ENCODE measurements at regions not wholly inside any gene's neighbourhood (a gene's known extent, or its start where the extent isn't known, plus 50 kb on each side); places are given as distances from the start of the nearest gene placed in this dataset.
A peak's percentile ranks its signal among the peaks of the same experiment; 100 is the strongest.
"Not testable (repeated sequence)": the region's sequence is repeated elsewhere in the genome, so short reads cannot be mapped to it uniquely, and the experiment has no call there.

GRCh38 chr13:80873589-80873988 lies 532.7 kb upstream of the SPRY2 start:
- Histone ChIP-seq H3K27me3 (ENCODE audit: insufficient read depth, poor library complexity, severe bottlenecking) (no peaks in the 10 kb centered on the region), H3K4me1 (ENCODE audit: insufficient read depth, poor library complexity, severe bottlenecking) (peaks cover 5% of the 10 kb centered on the region), H3K4me3 (ENCODE audit: severe bottlenecking) (no peak overlapping the region), H3K9me3 (ENCODE audit: severe bottlenecking) (no peaks in the 10 kb centered on the region), H3K27ac (ENCODE audit: poor library complexity, severe bottlenecking) (no peak overlapping the region), H3K36me3 (ENCODE audit: low read depth) (no peaks in the 10 kb centered on the region)
- TF ChIP-seq, protein P1, sequence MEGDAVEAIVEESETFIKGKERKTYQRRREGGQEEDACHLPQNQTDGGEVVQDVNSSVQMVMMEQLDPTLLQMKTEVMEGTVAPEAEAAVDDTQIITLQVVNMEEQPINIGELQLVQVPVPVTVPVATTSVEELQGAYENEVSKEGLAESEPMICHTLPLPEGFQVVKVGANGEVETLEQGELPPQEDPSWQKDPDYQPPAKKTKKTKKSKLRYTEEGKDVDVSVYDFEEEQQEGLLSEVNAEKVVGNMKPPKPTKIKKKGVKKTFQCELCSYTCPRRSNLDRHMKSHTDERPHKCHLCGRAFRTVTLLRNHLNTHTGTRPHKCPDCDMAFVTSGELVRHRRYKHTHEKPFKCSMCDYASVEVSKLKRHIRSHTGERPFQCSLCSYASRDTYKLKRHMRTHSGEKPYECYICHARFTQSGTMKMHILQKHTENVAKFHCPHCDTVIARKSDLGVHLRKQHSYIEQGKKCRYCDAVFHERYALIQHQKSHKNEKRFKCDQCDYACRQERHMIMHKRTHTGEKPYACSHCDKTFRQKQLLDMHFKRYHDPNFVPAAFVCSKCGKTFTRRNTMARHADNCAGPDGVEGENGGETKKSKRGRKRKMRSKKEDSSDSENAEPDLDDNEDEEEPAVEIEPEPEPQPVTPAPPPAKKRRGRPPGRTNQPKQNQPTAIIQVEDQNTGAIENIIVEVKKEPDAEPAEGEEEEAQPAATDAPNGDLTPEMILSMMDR (IDR thresholded peaks at IDR 0.05; ENCODE audit: poor library complexity, severe bottlenecking), result no peak
- no peak for DNase-seq (ENCODE audit: low spot score)
- no peak for ATAC-seq (ENCODE audit: low read depth)

DNA sequence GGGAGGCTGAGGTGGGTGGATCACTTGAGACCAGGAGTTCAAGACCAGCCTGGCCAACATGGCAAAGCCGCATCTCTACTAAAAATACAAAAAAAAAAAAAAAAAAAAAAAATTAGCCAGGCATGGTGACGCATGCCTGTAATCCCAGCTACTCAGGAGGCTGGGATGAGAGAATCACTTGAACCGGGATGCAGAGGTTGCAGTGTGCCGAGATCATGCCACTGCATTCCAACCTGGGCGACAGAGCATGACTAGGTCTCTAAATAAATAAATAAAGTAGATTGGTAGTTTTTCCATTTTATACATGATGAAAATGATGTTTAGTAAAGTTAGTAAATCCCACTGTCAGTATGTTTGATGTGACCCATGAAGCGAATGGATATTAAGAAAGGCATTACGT lies 531.0 kb upstream of the SPRY2 start:
- H3K4me1 ChIP-seq (ENCODE audit: insufficient read depth, poor library complexity, severe bottlenecking); H3K27me3 ChIP-seq (ENCODE audit: insufficient read depth, poor library complexity, severe bottlenecking); ATAC-seq (ENCODE audit: low read depth); H3K9me3 ChIP-seq (ENCODE audit: severe bottlenecking); H3K36me3 ChIP-seq (ENCODE audit: low read depth); DNase-seq (ENCODE audit: low spot score); H3K4me3 ChIP-seq (ENCODE audit: severe bottlenecking): not testable (repeated sequence)
- peak overlapping the region; percentile 35 for H3K27ac ChIP-seq (ENCODE audit: poor library complexity, severe bottlenecking)

DNA sequence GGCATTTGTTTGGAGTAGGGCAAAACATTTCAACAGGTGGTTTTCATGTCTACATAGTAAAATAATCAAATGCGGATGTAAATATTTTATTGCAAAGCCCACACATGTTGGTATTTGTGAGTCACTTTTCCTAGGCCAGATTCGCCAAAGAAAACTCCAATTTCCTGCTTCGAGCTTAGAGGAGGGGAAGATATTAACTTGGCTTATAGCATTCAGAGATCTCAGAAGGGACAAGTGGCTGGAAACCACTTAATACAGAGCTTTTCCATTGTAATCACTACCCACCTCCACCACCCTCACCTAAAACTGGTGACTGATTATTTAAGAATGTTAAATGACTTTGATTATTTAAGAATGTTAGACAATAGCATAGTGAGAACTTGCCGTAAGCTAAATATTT lies 530.6 kb upstream of the SPRY2 start:
- peak; percentile 85 for ATAC-seq (ENCODE audit: low read depth)
- Histone ChIP-seq H3K36me3 (ENCODE audit: low read depth) (no peaks in the 10 kb centered on the region), H3K9me3 (ENCODE audit: severe bottlenecking) (no peaks in the 10 kb centered on the region), H3K27ac (ENCODE audit: poor library complexity, severe bottlenecking) (peak overlapping the region; percentile 35), H3K4me3 (ENCODE audit: severe bottlenecking) (no peak overlapping the region), H3K4me1 (ENCODE audit: insufficient read depth, poor library complexity, severe bottlenecking) (peaks cover 5% of the 10 kb centered on the region), H3K27me3 (ENCODE audit: insufficient read depth, poor library complexity, severe bottlenecking) (no peaks in the 10 kb centered on the region)
- no peak for DNase-seq (ENCODE audit: low spot score)
- TF ChIP-seq, protein P1 (IDR thresholded peaks at IDR 0.05; ENCODE audit: poor library complexity, severe bottlenecking), result no peak

DNA sequence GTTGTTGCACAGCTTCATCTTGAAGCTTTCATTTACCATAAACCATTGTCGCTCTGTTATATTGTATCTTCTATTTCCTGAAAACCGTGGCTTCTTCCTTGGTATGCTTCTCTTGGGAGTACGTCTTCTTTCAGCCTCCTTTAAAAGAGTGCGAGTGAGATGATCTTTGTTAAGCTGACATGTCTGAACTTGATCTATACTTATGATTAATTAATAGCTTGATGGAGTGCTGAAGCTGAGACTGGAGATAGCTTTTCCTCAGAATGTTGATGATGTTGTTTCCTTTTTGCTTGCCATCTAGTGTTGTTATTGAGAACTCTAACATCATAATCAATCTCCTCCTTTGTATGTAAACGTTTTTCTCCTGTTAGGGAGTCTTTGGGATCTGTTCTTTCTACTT lies 529.3 kb upstream of the SPRY2 start:
- TF ChIP-seq, protein P1 (IDR thresholded peaks at IDR 0.05; ENCODE audit: poor library complexity, severe bottlenecking), result no peak

GRCh38 chr13:80866921-80867320 lies 526.0 kb upstream of the SPRY2 start:
- Histone ChIP-seq H3K27me3 (ENCODE audit: insufficient read depth, poor library complexity, severe bottlenecking) (no peaks in the 10 kb centered on the region), H3K27ac (ENCODE audit: poor library complexity, severe bottlenecking) (no peak overlapping the region)

More for the DNA sequence above, 529.3 kb upstream of the SPRY2 start:
- Histone ChIP-seq H3K4me3 (ENCODE audit: severe bottlenecking) (no peak overlapping the region), H3K27me3 (ENCODE audit: insufficient read depth, poor library complexity, severe bottlenecking) (no peaks in the 10 kb centered on the region), H3K4me1 (ENCODE audit: insufficient read depth, poor library complexity, severe bottlenecking) (peaks cover 5% of the 10 kb centered on the region), H3K36me3 (ENCODE audit: low read depth) (no peaks in the 10 kb centered on the region), H3K9me3 (ENCODE audit: severe bottlenecking) (no peaks in the 10 kb centered on the region), H3K27ac (ENCODE audit: poor library complexity, severe bottlenecking) (no peak overlapping the region)
- DNase-seq (ENCODE audit: low spot score), result no peak
- peak; percentile 35; the same call in 1 of the 3 replicates for ATAC-seq (ENCODE audit: low read depth)

More at GRCh38 chr13:80866921-80867320, 526.0 kb upstream of the SPRY2 start:
- Histone ChIP-seq H3K4me1 (ENCODE audit: insufficient read depth, poor library complexity, severe bottlenecking) (peaks cover 5% of the 10 kb centered on the region), H3K4me3 (ENCODE audit: severe bottlenecking) (no peak overlapping the region), H3K9me3 (ENCODE audit: severe bottlenecking) (no peaks in the 10 kb centered on the region), H3K36me3 (ENCODE audit: low read depth) (no peaks in the 10 kb centered on the region)
- no peak for ATAC-seq (ENCODE audit: low read depth)
- TF ChIP-seq, protein P1 (IDR thresholded peaks at IDR 0.05; ENCODE audit: poor library complexity, severe bottlenecking), result no peak
- DNase-seq (ENCODE audit: low spot score), result no peak
